Lower lobe of right lung (tissue), 2 donors: ENCODE measurements at regions not wholly inside any gene's neighbourhood (a gene's known extent, or its start where the extent isn't known, plus 50 kb on each side); places are given as distances from the start of the nearest gene placed in this dataset.

ENCODE experiments used
- ATAC-seq, 2 donors: fragments of 200-7000 bp; cut with Tn5 transposase; one replicate each; pipeline ENCODE4 v1.9.1; 2020 to 2022; ENCODE audit warnings: mild to moderate bottlenecking in 2 of 2, moderate library complexity in 2 of 2
- DNase-seq: peaks from one replicate; pipeline ENCODE4 v3.0.0-alpha.2; 2020
- H3K27ac ChIP-seq: fragments of 200-600 bp; one replicate; pipeline ENCODE4 v1.8.0; 2022
- H3K27me3 ChIP-seq: fragments of 200-600 bp; one replicate; pipeline ENCODE4 v1.8.0; 2022; ENCODE audit warnings: low read depth
- H3K36me3 ChIP-seq: fragments of 200-600 bp; one replicate; pipeline ENCODE4 v1.8.0; 2022; ENCODE audit warnings: mild to moderate bottlenecking
- H3K4me1 ChIP-seq: fragments of 200-600 bp; one replicate; pipeline ENCODE4 v1.8.0; 2022
- H3K4me3 ChIP-seq: fragments of 200-600 bp; one replicate; pipeline ENCODE4 v1.8.0; 2022; ENCODE audit warnings: mild to moderate bottlenecking
- H3K9me3 ChIP-seq: fragments of 200-600 bp; one replicate; pipeline ENCODE4 v1.8.0; 2022
- CTCF ChIP-seq: fragments of 200-600 bp; IDR thresholded peaks from one replicate; pipeline ENCODE4 v1.8.0; 2022; ENCODE audit warnings: antibody characterized with exemption, mild to moderate bottlenecking
- intact Hi-C: fragments of 100-400 bp; cut with DNase I; formaldehyde crosslinking; loops from one replicate; pipeline ENCODE4 v1.11.0; 2022
- donor health status: DM: no; HTN: yes; CAD: no; lungs with severe emphysema.

- peaks cover 29% of the 10 kb centered on the region for H3K9me3 ChIP-seq
- no peak for TF ChIP-seq CTCF
- ATAC-seq = no peak
Measured at GRCh38 chr2:228458364-228458763, 276.9 kb upstream of the SPHKAP start.

GRCh38 chr2:228447266-228447915 lies 265.9 kb upstream of the SPHKAP start:
- Histone ChIP-seq H3K27me3 (no peaks in the 10 kb centered on the region), H3K4me3 (no peak overlapping the region), H3K4me1 (no peaks in the 10 kb centered on the region), H3K9me3 (no peaks in the 10 kb centered on the region), H3K36me3 (no peaks in the 10 kb centered on the region), H3K27ac (no peak overlapping the region)
- intact Hi-C loops = no loop called here
- no peak for TF ChIP-seq CTCF
- DNase-seq (no peak), ATAC-seq (no peak)

More at GRCh38 chr2:228458364-228458763, 276.9 kb upstream of the SPHKAP start:
- no peaks in the 10 kb centered on the region for H3K36me3 ChIP-seq
- H3K4me3 ChIP-seq = no peak overlapping the region
- H3K4me1 ChIP-seq = no peaks in the 10 kb centered on the region
- no peak for DNase-seq
- H3K27ac ChIP-seq = no peak overlapping the region
- intact Hi-C loops = no loop called here
- H3K27me3 ChIP-seq = no peaks in the 10 kb centered on the region

GRCh38 chr2:228446734-228447133 lies 265.2 kb upstream of the SPHKAP start:
- Histone ChIP-seq H3K9me3 (no peaks in the 10 kb centered on the region), H3K4me3 (no peak overlapping the region), H3K36me3 (no peaks in the 10 kb centered on the region), H3K4me1 (no peaks in the 10 kb centered on the region), H3K27me3 (no peaks in the 10 kb centered on the region), H3K27ac (no peak overlapping the region)
- no peak for TF ChIP-seq CTCF
- no peak for ATAC-seq
- DNase-seq = no peak
- intact Hi-C loops = no loop called here

GRCh38 chr2:228444161-228444560 lies 262.7 kb upstream of the SPHKAP start:
- no peaks in the 10 kb centered on the region for H3K4me1 ChIP-seq
- intact Hi-C loops = no loop called here
- no peak overlapping the region for H3K27ac ChIP-seq
- no peaks in the 10 kb centered on the region for H3K27me3 ChIP-seq
- no peak overlapping the region for H3K4me3 ChIP-seq
- TF ChIP-seq CTCF = no peak
- H3K9me3 ChIP-seq = no peaks in the 10 kb centered on the region
- DNase-seq = no peak
- ATAC-seq = no peak
- no peaks in the 10 kb centered on the region for H3K36me3 ChIP-seq

GRCh38 chr2:228433721-228434120 lies 252.2 kb upstream of the SPHKAP start:
- no peak for TF ChIP-seq CTCF
- Histone ChIP-seq H3K27me3 (no peaks in the 10 kb centered on the region), H3K4me1 (no peaks in the 10 kb centered on the region), H3K9me3 (no peaks in the 10 kb centered on the region), H3K27ac (no peak overlapping the region), H3K36me3 (no peaks in the 10 kb centered on the region), H3K4me3 (no peak overlapping the region)
- ATAC-seq (no peak), DNase-seq (no peak)
- intact Hi-C loops = no loop called here
